ENCODE measurements at regions not wholly inside any gene's neighbourhood (a gene's known extent, or its start where the extent isn't known, plus 50 kb on each side); places are given as distances from the start of the nearest gene placed in this dataset.
"Not testable (repeated sequence)": the region's sequence is repeated elsewhere in the genome, so short reads cannot be mapped to it uniquely, and the experiment has no call there.

DNA sequence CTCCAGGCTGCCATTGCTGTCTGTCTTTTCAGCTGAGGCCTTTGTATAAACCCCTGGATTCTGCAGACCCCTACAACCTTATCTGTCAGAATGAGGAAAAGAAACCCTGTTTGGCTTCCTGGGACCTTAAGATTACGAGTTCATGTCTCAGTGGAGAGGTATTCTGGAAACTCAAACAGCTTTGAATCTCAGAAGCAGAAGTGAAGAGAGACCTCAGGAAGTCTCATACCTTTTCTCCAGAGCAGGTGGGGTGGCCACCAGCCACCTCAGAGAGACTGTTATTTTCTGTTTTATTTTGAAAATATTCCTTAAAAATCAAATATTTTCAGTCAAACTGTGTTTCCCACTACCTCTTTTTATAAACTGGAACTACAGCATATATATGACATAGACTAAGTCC, 457.5 kb downstream of the TMEM232 start:
- DNase-seq (ENCODE audit: low read depth) = no peak
- no peak overlapping the region for H3K4me3 ChIP-seq (ENCODE audit: low read depth, low read length)
- in situ Hi-C loops (cut with HindIII; ENCODE audit: low sequenced_read_pairs) = no loop called here
- no peak for TF ChIP-seq CTCF (IDR thresholded peaks at IDR 0.05; ENCODE audit: low read depth, low read length, missing control alignments)

- DNase-seq (ENCODE audit: low read depth) = no peak
- no peak overlapping the region for H3K4me3 ChIP-seq (ENCODE audit: low read depth, low read length)
- no peak for TF ChIP-seq CTCF (IDR thresholded peaks at IDR 0.05; ENCODE audit: low read depth, low read length, missing control alignments)
- in situ Hi-C loops (cut with HindIII; ENCODE audit: low sequenced_read_pairs) = no loop called here
Observed at GRCh38 chr5:110269478-110270142, 456.9 kb downstream of the TMEM232 start.

DNA sequence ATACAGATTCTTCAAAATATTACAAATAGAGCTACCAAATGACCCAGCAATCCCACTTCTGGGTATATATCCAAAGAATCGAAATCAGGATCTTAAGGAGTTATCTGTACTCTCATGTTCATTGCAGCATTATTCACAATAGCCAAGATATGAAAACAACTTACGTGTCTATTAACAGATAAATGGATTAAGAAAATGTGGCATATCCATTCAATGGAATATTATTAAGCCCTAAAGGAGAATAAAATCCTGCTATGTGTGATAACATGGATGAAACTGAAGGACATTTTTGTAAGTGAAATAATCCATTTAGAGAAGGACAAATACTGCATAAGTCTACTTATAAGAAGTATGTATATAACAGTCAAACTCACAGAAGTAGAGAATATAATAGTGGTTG, 450.6 kb downstream of the TMEM232 start:
- in situ Hi-C loops (cut with HindIII; ENCODE audit: low sequenced_read_pairs) = no loop called here
- no peak overlapping the region for H3K4me3 ChIP-seq (ENCODE audit: low read depth, low read length)
- no peak for DNase-seq (ENCODE audit: low read depth)
- TF ChIP-seq CTCF (IDR thresholded peaks at IDR 0.05; ENCODE audit: low read depth, low read length, missing control alignments) = no peak

DNA sequence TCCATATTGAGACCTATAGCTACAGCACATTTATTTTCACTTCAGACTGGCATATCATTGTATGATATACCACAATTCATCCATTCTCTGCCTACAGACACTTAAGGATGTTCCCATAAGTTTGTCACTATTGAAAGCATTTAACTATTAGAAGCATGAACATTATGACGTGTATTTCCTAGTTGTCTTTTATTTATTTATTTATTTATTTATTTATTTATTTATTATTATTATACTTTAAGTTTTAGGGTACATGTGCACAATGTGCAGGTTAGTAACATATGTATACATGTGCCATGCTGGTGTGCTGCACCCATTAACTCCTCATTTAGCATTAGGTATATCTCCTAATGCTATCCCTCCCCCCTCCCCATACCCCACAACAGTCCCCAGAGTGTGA, 448.0 kb downstream of the TMEM232 start:
- in situ Hi-C loops (cut with HindIII; ENCODE audit: low sequenced_read_pairs); H3K4me3 ChIP-seq (ENCODE audit: low read depth, low read length); DNase-seq (ENCODE audit: low read depth): not testable (repeated sequence)

DNA sequence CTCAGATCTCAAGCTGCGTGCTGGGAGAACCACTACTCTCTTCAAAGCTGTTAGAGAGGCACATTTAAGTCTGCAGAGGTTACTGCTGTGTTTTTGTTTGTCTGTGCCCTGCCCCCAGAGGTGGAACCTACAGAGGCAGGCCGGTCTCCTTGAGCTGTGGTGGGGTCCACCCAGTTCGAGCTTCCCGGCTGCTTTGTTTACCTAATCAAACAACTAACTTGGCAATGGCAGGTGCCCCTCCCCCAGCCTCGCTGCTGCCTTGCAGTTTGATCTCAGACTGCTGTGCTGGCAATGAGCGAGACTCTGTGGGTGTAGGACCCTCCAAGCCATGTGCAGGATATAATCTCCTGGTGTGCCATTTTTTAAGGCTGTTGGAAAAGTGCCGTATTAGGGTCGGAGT, 442.4 kb downstream of the TMEM232 start:
- H3K4me3 ChIP-seq (ENCODE audit: low read depth, low read length); in situ Hi-C loops (cut with HindIII; ENCODE audit: low sequenced_read_pairs); DNase-seq (ENCODE audit: low read depth): not testable (repeated sequence)

DNA sequence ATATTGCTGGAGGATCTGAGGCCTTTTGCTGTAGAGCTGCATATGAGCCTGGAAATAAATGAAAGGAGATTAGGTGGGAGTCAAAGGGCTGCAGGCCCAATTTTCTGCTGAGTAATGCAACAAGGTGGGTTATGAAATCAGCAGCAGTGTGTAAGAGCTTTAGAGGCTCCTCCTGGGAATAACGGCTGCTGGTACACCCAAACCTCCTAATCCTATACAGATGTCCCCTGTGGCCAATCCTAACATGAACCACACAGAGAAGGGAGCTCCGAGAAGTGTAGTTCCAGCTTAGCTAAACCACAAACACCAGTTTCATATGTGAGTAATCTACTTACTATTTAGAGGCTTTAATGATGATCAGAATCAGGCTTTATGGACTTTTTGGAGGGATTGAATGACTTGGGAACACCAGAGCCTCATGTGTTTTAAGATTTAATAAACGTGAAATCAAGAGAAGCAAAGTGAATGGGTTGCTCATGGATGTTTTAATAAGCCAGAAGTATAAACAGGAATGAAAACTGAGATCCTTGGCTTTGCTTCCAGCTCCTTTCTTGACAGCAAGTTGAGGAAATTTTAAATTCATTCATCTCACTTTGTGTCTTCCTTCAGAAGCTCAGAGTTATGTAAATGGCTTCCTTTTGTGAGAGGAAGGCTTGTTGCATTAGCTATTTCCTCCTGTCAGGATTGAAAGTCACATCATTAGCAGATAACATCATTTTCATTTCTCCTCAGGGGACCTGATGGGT, 437.5 kb downstream of the TMEM232 start:
- DNase-seq (ENCODE audit: low read depth) = peak; percentile 55
- no peak overlapping the region for H3K4me3 ChIP-seq (ENCODE audit: low read depth, low read length)
- in situ Hi-C loops (cut with HindIII; ENCODE audit: low sequenced_read_pairs) = no loop called here
- TF ChIP-seq CTCF (IDR thresholded peaks at IDR 0.05; ENCODE audit: low read depth, low read length, missing control alignments) = no peak

- H3K4me3 ChIP-seq (ENCODE audit: low read depth, low read length) = no peak overlapping the region
- no peak for TF ChIP-seq CTCF (IDR thresholded peaks at IDR 0.05; ENCODE audit: low read depth, low read length, missing control alignments)
- no peak for DNase-seq (ENCODE audit: low read depth)
- in situ Hi-C loops (cut with HindIII; ENCODE audit: low sequenced_read_pairs) = no loop called here
Observed at GRCh38 chr5:110289512-110289810, 437.0 kb downstream of the TMEM232 start.

All from astrocyte of the cerebellum (primary cell).